ENCODE measurements at regions not wholly inside any gene's neighbourhood (a gene's known extent, or its start where the extent isn't known, plus 50 kb on each side); places are given as distances from the start of the nearest gene placed in this dataset.

DNA sequence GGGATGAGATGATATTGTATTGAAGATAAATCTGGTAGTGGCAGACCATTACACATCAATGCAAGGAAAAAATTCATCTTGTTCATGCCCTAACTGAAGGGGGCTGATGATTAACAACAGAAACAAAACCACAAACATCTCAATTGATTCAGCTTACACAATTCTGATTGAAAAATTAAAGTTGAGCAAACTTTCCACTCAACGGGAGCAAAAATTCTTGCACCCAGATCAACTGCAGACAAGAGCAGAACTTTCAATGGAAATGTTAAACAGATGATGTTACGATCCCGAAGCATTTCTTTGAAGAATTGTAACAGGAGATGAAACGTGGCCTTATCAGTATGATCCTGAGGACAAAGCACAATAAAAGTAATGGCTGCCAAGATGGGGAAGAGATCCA is 172.4 kb upstream of the SOX5 start:
- no peak for DNase-seq

- DNase-seq: no peak
These were observed 169.2 kb upstream of the SOX5 start for GRCh38 chr12:24118668-24119067.

- DNase-seq: no peak
These were observed 167.1 kb upstream of the SOX5 start for GRCh38 chr12:24116548-24116947.

GRCh38 chr12:24113701-24114100 is 164.2 kb upstream of the SOX5 start:
- no peak for DNase-seq

DNA sequence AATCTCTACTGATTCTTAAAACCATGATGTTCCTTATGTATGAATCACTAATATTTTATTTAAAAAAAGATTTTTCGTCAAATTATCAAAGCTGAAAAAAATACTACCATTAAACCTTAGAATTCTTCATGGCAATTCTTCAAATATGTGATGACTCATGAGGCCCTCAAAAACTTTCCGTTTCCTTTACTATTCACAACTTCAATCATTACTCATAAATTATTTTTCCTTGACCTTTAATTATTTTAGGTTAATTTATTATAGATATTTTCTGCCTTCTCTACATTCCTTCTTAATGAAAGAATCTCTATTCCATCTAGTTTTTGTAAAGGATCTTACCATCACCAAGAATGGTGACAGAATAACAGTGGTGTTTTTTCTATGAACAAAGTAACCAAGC is 162.1 kb upstream of the SOX5 start:
- DNase-seq: no peak

DNA sequence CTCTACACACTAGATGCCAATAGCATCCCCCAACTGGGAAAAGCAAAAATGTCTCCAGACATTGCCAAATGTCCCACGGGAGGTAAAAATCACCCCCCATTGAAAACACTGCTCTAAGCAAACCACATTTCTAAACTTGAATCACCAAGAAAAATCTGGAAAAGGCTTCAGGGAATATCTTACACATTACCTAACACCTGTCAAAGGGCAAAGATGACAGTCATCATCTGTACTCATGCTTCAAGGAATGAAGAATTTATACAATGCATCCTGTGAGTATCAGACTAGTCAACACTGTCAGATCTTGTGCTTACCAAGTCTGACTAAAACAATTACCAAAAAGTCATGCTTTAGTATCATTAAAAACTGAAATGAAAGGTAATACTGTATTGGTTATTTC is 161.6 kb upstream of the SOX5 start:
- no peak for DNase-seq

GRCh38 chr12:24109381-24110039 is 160.0 kb upstream of the SOX5 start:
- DNase-seq: peak in 1 of 2 donors; percentile 3

- DNase-seq: no peak
These were observed 153.2 kb upstream of the SOX5 start for GRCh38 chr12:24102676-24103075.

DNA sequence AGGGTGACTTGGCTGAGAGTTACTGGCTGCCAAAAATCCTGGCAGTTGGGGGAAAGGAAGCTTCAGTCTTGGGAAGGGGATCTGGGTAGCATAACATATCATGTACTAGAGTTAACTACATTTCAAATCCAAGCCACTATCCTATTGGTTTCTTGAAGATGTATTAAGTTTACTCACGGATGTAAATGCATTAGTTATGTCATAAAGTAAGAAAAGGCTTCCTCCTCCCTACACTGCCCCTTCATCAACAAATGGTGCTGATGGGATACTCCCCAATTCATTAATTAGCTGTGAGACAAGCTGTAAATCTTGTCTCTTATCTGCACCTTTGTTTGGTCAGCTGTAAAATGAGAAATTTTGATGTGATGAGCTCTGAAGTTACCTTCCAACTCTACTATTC is 150.1 kb upstream of the SOX5 start:
- DNase-seq: no peak

GRCh38 chr12:24095245-24095644 is 145.8 kb upstream of the SOX5 start:
- no peak for DNase-seq

GRCh38 chr12:24089510-24089890 is 140.0 kb upstream of the SOX5 start:
- no peak for DNase-seq

GRCh38 chr12:24088751-24089509 is 139.5 kb upstream of the SOX5 start:
- no peak for DNase-seq

DNA sequence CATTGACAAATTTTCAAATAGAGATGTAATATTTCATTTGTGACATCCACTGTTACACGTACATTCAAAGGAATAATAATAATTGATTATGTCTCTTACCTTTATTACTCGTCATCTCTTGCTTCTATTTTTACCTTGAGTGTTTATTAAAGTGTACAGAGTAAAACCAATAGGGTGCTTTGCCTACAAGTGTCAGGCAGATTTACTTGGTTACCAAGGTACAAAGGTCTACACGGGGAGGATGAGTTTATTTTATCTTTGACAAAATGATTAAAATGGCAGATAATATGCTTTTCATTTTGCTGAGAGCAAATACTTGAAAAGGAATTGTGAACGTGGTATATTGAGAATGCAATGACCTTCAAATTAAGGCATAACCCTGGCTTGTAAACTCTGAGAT is 137.8 kb upstream of the SOX5 start:
- no peak for DNase-seq

DNA sequence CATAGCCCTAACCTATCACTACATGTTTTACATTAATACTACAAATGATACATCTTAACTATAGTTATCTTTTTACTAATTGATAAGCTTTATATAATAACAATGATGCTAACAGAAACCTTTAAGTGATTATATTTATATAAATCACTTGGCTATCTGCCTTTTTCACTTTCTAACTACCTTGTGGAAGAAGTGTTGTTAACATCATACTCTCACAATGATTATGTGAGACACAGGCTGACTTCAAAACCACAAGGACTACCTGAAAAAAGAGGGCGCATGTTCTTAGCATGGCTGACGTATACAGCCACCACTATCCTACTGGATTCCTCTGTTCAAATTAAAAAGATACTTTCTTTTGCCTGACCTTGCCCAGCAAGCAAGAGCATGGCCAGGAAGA is 135.3 kb upstream of the SOX5 start:
- DNase-seq: no peak

DNA sequence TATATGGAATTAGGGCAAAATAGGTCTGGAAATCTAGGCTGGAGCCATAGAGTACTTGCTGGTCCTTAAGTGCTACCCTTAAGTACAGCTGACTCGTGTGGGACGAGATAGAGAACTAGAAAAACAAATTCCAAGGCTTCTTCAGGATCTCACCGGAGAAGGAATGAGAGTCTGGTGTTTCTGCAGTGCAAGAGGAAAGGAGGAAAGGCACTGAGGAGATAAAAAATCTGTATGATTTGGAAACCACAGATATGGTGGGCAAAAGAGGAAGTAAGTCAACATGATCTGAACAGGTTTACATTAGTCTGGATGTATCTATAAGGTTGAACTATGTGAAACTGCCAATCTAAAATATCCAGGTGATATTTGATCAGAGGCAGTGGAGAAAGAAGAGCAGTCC is 134.4 kb upstream of the SOX5 start:
- no peak for DNase-seq

DNA sequence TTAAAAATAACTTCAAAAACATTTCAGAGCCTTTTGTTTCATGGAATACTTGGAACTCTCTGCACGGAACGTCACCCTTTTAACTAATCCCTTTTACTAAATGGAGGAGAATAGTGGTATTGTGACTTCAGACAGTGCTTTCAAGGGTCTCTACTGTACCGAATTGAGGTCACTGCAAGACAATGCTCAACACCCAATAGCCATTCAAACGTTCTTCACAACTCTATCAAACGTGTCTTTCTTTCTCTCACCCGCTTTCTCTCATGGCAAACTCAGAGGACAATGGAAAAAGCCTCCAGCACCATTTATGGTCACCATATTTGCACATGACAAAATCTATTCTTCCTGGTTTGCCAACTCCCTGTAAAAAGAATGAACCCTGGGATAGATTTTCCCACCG is 132.1 kb upstream of the SOX5 start:
- DNase-seq: no peak

GRCh38 chr12:24081092-24081529 is 131.6 kb upstream of the SOX5 start:
- DNase-seq: no peak

GRCh38 chr12:24080465-24080864 is 131.0 kb upstream of the SOX5 start:
- no peak for DNase-seq

DNA sequence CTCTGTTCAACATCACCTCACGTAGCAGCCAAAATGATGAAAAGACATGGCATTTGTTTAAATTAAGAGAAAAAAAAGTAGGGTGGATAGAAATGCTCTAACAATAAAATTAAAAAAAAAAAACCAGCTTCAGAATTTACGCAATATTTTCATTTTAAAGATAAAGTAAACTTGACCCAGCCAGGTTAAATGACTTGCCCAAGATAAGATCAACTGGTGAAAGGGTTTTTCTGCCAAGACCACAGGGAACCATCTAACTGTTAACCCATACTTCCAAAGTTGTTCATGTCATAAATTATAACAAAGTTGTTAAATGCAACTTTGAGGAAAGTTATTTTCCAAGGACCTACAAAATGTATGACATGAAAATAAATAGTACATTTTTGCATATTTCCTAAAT is 129.6 kb upstream of the SOX5 start:
- DNase-seq: no peak

DNA sequence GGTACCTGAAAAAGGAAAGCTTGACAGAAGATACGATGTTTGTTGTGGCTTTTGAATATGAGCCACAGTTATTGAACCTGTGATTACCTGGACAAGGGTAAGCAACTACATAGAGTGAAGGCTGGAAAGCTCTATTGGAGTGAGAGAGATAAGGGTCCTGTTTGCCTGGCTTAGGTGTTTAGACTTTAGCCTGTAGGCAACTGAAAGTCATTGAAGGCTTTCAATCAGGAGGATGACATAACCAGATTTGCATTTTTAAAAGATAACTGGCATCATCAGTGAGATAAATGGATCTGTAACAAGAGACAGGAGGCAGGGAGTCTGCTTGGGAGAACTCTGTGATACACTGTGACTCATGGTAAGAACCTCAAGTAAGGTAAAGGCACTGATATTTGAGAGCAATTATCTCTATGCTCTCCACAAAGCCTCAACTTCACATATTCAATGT is 128.9 kb upstream of the SOX5 start:
- DNase-seq: no peak

- no peak for DNase-seq
These were observed 127.7 kb upstream of the SOX5 start for GRCh38 chr12:24077161-24077560.

GRCh38 chr12:24075650-24076049 is 126.2 kb upstream of the SOX5 start:
- no peak for DNase-seq

GRCh38 chr12:24073170-24073810 is 123.8 kb upstream of the SOX5 start:
- no peak for DNase-seq

DNA sequence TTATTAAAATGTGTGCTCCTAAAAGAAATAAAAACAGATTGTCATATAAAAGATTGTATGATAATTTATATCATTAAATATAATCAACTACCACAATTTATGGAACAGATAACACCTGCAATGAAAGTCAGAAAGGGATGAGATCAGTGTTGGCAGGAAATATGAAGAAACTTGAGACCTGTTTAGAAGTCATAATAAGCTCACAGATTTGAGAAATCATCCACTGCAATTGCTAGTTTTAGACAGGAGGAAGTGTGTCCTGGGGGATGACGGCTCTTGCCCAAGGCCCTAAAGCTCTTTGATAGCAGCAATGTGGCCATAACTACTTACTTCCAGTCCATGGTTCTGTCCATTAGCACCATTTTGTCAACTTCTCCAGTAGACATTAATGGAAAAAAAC is 122.8 kb upstream of the SOX5 start:
- DNase-seq: no peak
